ENCODE measurements at regions not wholly inside any gene's neighbourhood (a gene's known extent, or its start where the extent isn't known, plus 50 kb on each side); places are given as distances from the start of the nearest gene placed in this dataset.

GRCh38 chr7:41033500-41033899 lies 669.4 kb downstream of the INHBA start:
- no peak for TF ChIP-seq EZH2 (IDR thresholded peaks at IDR 0.05; ENCODE audit: borderline replicate concordance, insufficient read depth, low read length, poor library complexity, severe bottlenecking)
- no peak for TF ChIP-seq CTCF (IDR thresholded peaks at IDR 0.05; ENCODE audit: poor library complexity, severe bottlenecking)
- TF ChIP-seq MXI1 (conservative IDR thresholded peaks at IDR 0.05; ENCODE audit: poor library complexity, severe bottlenecking), result no peak

Data from neural cell (in vitro differentiated cells).